NOMO-1 treated with DMSO at 0.1 percent for 48 hours (cell line): ENCODE measurements at regions not wholly inside any gene's neighbourhood (a gene's known extent, or its start where the extent isn't known, plus 50 kb on each side); places are given as distances from the start of the nearest gene placed in this dataset.

Source experiments
- DNase-seq: peaks from one replicate; lab custom pipeline; 2025; ENCODE audit not compliant: unreplicated experiment; lab: John Stamatoyannopoulos, UW

DNA sequence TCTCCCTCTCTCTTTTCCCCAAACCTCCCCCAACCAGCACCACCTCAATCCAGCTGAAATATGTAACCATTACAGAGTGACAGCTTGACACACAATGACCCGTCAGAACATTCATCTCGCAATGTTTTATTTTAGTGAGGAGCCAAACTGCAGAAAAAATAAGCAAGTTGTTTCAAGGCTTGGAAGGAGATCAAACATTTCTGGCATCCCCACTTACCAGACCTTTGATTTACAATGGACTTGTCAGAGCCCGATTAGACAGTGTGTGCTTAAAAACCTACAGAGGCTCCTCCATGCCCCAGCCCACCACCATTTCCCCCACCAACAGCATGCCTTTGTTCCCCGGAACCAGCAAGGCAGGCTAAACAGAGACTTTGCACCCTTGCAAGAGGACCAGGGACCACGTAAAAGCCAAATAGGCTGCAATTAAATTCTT is 382.8 kb upstream of the ZNF507 start:
- no peak for DNase-seq

DNA sequence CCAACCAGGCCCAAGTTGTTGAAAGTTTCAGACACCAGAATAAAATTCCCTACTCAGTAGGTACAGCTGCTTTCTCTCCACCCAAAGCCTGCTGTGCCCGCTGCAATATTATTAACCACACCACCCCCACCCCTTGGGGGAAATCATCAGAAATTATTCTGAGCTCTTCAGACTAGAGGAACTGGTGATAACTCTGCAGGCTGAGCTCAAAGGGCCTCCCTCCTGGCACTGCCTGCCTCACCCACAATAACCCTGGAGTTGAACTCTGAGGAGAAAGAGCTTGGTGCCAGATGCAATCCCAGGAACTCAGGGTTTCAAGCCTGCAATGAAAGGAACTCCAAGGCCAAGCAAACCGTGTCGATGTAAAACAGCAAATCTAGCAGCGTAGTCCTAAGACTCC is 381.7 kb upstream of the ZNF507 start:
- no peak for DNase-seq

DNA sequence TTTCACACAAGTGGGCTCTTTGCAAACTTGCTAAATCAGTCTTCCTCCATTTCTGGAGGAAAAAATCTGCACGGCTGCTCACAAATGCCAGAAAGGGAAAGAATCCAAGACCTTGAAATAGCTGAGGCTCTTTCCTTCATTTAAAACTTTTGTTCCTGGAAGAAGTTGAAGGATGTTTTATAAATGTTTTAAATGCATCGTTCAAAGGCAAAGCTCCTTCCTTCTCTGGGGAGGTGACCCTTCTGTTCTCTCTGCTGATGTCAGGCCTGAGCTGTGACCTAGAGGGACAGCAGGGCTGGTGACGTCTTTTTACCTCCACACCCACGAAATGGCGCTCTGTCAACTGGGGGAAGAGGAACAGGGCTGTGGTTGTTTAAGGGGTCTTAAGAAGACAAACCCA is 376.4 kb upstream of the ZNF507 start:
- DNase-seq = no peak

DNA sequence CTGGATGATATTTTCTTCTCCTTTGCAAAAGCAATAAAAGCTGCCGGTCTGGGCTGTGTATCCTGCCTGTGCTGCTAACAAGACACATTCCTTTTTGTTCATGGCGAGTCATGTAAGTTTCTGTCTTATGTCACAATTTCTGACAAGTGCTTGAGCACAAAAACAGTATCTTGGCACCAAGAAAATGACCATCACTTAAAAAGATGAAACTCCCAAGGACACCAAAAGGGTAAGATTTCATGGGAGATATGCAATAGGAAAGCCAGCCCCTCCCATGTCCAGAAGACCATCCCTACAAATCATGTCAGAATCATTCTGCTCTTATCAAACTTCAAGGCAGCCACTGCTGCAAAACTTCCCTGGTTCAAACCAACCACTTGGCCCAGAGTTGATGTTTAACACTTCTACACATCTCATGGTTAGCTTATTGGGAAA is 375.4 kb upstream of the ZNF507 start:
- no peak for DNase-seq

DNA sequence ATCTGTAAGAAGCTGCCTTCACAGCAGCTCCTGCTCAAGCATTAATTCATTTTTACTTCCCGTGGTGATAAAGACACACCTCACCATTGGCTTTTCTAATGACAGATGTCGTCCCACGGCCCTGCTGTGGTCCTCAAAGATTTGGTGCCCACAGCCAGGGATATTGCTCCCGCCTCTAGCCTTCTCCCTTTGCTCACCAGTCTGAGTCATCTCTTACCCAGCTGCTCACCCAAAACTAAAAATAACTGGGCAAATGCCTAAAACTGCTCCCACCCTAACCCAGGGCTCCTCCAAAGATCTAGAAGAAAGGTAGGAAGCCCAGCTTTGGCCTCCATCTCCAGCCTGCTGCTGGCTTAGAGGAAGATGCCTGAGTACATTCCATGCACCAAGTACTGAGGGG is 371.1 kb upstream of the ZNF507 start:
- DNase-seq = no peak

DNA sequence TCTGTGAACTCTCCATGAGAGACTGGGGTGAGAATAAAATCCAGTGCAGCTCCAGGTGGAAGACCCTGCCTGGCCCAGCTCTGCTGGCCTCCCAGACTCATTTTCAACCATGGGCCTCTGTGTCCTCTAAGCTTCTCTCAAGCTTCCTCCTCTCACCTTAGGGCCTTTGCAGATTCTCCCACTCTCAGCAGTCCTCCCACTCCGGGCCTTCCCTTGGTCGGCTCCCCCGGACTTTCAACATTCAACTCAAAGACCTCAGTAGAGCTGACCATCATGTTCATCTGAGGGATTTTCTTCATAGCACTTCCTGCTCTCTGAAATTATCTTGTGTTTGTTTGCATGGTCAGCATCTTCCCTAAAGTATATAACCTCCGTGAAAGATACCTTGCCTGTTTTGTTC is 370.5 kb upstream of the ZNF507 start:
- no peak for DNase-seq

DNA sequence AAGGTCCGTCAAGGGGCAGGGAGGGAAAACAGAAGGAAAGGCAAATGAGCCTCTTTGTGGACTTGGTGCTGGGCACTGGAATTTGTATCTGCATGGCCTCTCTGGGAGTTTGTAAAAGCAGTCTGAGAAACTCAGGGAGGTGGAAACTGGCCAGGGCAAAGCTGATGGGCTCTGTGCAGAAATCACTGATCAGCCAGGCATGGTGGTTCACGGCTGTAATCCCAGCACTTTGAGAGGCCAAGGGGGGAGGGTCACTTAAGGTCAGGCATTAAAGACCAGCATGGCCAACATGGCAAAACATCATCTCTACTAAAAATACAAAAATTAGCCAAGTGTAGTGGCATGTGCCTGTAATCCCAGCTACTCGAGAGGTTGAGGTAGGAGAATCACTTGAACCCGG is 369.9 kb upstream of the ZNF507 start:
- no peak for DNase-seq

DNA sequence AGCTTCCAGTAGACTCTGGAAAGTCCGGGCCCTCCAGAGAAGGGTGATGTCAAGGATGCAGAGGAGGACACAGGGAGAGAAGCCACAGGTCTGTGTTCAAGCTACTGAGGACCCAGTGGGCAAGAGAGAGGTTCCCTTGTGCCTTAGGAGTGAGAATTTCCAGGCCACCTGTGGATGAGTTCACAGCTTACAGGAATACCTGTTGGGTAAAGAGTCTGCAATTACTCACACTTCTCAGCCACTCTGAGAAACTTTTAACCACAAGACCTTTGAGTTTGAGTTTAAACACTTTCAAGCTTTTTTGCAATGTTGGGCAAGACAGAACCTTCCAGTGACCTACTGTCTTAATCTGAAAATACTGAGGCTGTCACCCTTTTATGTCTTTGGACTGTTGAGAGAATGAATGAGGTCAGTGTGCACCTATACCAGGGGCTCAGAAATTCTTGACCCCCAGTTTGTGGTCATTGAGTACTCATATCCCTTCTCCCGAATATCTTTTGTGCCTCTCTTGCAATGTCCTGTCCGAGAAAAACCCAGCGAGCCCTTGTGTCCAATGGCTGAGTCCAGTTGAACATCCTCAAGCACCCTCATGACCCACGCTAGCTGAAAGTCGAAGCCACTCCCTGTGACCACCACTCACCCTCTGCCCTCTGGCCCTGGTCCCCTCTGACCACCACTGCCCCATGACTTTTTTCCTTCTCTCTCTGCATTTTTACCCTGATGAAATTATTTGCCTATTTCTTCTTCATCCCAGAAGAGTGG is 368.5 kb upstream of the ZNF507 start:
- DNase-seq = no peak

DNA sequence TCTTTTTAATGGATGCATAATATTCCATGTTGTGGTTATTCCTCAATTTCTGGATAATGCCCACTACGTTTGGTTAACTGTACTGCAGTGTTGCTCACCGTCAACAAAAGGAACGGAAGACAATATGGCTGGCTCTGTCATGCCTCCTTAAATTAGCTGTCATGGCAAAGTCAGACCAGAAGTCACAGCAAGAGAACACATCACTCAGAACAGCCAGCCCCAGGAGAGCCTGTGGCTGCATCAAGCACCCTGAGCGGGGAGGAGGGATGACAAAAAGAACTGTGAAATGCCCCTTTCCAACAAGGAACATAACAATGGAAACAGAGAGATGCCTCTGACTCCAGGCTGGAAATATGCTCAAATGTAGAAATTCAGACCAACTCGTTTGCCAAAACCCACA is 366.0 kb upstream of the ZNF507 start:
- no peak for DNase-seq

DNA sequence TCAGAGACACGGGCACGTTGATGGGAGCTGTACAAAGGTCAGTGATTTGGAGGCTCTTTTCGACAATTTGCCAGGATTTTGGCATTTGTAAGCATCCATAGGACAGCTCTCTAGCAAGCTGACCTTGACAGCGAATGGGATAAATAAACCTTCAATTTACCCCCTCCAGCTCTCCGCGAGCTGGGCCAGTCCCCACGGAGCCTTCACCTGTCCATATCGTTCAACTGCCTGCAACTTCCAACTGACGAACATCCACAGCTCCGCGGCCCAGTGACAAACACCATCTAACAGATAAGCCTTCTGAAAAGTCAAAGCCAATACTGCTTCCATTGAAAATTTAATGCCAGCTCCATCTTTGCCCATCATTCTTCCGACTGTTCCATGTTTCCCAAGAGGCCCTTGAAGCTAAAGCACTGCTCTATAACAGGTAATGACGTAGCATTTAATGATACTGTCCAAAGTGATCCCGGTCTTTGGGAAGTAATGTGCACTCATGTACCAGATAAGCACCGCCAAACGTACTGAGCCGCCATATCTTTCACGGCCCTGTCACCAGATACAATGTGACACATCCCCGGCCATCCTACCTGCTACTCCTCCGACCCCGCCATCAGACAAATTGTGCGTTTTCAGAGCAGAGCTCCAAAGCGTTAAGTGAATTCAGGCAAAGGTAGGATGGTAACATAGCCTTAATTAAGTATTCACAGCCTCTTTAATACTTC is 365.3 kb upstream of the ZNF507 start:
- no peak for DNase-seq

DNA sequence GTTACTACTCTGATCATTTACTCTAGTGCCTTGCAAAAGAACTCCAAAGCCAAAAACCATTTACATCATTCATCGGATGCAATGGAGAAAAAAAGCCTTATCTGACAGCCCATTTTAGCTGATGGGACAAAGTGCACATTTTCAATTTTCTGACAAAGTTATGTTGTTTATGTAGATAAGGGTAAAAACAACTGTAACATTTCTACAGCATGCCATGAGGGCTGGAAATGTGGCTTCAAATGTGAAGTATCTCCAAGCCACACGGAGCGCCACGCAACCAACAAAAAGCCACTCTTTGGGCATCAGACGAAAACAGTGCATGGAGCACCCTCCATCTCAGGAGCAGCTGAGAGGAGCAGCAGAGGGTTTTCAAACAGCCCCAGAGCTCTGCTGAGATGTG is 364.6 kb upstream of the ZNF507 start:
- DNase-seq = no peak

DNA sequence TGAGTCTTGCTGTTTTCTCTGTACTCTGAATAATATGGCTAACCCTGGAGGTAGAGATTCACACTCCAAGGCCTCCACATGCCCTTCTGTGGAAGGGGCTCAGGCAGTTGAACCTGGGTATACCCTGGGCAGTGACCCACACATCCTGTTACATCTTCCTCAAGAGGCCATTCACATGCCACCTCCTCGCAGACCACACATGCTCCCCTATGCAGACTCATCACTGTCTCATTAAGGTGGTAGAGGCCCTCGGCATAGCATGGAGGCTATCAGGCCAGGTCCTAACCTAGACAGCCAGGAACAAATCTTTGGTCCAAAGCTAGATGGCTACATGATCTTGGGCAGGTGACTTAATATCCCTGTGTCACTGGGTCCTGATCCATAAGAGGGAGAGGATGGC is 363.9 kb upstream of the ZNF507 start:
- no peak for DNase-seq

DNA sequence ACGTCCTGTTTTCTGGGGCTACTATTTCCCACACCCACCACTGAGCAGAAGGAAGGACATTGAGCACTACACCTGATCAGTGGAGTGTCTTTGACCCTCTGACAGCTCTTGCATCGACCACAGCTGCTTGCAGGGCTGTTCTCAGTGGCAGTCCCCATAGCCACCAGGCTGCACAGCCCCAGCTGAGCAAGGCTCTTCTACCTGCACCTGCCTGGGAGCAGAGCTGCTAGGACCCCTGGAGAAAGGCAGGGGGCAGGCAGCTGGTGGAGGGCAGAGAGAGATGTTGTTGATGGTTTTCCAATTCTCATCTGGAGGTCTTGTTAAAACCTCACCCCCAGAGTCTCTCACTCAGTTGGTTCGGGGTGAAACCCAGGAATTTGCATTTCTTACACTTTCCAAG is 361.8 kb upstream of the ZNF507 start:
- DNase-seq = no peak

DNA sequence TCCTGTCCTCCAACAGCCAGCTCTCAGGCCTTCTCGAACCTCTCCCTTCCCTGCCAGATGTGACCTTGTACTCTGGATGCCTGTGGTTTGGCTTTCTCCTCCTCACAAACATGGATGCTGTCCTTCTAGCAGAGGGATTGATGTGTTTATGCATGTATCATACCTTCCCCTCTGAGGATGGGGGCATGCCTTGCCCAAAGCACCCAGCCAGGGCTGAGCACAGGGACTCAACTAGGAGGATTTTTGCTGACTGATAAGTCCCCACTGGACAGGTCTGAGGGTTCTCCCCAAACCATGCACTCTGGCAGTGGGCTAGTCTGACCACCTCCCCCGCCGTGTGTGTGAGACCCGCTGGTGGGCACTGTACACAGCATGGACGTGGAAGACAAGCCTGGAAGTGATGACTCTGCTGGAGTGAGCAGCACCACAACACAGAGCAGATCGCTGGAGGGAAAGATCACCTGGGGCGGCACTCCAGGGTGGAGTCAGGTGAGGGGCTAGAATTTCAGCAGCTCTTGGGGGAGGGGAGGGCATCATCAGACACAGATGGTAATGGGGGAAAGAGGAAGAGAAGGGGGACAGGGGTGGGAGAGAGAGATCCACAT is 360.3 kb upstream of the ZNF507 start:
- no peak for DNase-seq

DNA sequence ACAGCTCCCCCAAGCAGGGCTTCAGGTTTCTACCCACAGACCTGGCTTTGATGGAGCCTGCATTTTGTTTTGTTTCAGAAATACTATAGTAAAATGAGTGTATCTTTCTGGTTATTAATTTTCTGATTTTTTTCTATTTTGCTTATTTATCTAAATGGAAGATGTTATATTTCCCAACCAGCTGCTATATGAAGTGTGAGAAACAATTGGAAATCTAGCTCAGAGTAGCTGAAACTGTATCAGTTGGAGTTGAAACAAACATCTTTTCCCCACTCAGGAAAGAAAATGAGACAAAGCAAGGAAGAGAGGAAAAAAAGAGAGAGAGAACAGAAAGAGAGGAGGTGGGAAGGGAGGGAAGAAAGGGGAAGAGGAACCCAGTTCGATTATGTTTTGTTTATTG is 358.5 kb upstream of the ZNF507 start:
- no peak for DNase-seq

DNA sequence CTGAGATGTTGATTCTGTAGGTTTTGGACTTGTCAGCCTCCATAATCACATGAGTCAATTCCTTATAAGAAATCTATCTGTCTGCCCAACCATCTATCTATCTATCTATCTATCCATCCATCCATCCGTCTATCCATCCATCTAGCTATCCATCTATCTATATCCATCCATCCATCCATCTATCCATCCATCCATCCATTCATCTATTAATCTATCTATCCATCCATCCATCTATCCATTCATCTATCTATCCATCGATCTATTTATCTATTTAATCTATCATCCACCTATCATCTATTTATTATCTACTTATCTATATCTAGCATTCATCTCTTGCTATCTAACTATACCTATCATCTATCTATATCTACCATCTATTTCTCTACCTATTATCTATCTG is 357.2 kb upstream of the ZNF507 start:
- DNase-seq = no peak

DNA sequence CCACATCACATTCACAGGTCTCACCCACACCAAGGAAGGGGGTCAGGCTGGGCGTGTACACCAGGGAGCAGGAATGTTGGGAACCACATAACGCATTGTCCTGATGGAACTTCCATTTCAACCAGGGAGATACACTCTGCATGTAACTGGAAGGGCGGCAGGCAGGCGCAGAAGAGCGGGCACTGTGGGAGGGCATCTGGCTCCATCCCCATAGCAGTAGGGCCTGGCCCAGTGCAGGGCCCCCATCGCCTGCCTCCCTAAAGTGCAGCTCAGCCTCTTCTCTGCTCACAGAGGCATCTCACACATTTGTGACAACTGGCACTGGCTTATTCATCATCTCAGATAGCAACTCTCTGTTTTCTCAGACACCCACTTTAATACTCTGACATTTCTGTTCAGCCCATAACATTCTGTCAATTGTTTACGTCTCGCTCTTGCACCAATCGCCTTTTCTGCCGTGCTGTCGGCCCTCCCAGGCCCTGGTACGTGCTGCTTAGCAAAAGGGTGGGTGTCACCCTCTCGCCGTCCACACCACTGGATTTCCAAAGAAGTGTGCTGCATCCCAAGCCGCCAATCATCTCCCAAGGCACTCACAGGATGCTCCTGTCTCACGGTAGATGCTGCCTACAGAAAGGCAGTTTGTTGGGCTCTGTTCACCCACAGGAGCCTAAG is 353.3 kb upstream of the ZNF507 start:
- no peak for DNase-seq

DNA sequence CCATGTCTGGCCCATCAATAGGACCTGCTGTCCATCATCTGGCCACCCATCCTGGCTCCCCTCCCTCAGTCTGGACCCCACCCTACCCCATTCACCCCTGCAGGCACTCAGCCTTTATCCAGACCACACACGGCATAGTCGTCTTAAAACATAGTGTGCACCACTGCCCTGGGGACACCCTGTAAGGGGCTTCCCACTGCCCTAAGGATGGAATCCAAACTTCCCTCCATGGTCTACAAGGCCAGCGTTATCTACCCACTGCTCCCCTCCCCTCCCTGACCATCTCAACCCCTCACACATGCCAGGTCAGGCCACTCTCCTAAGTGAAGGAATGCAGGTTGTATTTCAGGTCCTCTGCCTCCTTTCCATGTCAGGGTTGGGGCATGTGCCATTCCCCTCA is 352.7 kb upstream of the ZNF507 start:
- no peak for DNase-seq

DNA sequence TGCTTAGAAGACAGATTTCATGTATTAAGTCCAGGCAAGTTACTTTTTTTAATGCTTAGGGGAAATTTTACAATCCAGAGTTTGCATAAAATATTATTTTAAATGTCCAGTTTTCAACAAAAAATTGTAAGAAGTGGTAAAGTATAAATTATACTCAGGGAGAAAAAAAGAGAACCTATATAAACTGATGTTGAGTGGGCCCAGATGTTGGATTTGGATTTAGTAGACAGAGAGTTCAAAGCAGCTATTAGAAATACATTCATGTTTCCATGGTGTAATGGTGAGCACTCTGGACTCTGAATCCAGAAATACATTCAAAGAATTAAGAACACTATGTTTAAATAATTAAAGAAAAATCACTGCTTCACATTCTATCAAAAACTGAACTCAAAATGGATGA is 349.9 kb upstream of the ZNF507 start:
- DNase-seq = no peak

DNA sequence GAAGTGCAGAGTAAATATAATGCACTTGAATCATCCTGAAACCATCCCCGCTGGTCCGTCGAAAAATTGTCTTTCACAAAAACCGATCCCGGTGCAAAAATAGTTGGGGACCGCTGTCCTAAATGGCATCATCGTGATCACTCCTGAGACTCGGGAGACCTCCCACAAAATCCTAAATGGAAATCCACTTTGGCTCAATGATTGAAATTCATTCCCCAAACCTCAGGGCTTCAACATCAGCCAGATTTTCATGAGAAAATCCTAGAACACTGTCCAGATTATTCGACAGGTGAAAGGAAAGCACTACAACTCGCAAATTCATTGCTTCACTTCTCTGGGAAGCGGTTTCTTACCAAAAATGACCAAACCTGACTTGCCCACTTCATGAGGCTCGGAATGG is 335.3 kb upstream of the ZNF507 start:
- no peak for DNase-seq

DNA sequence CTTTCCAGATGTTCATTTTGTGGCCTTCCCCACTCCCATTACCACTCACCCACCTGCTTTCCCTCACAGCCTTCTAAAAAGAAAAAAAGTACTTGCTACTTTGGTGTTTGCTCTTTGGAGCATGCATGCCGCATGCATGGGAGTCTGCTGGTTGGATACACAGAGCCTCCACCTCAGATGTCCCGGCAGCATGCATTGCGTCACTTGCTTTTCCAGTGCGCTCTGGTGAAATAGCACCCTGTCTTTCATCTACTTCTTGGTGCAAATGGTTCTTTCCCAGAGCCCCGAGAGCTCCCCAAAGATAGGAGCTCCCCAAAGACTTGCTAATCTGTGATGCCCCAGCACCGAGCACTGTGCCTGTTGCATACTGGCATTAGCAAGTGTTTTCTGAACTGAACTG is 333.2 kb upstream of the ZNF507 start:
- DNase-seq = no peak
